ENCODE measurements at regions not wholly inside any gene's neighbourhood (a gene's known extent, or its start where the extent isn't known, plus 50 kb on each side); places are given as distances from the start of the nearest gene placed in this dataset.

GRCh38 chr5:169404223-169404622 is 103.3 kb upstream of the SLIT3 start:
- Histone ChIP-seq H3K36me3 (ENCODE audit: insufficient read depth, low read length, poor library complexity, severe bottlenecking) (no peaks in the 10 kb centered on the region), H3K4me1 (ENCODE audit: insufficient read depth, low read length, poor library complexity, severe bottlenecking) (no peaks in the 10 kb centered on the region), H3K4me3 (ENCODE audit: low read depth, low read length, poor library complexity, severe bottlenecking) (no peak overlapping the region), H3K27me3 (replicated peaks; ENCODE audit: insufficient read depth, low read depth, low read length, poor library complexity) (peaks cover 18% of the 10 kb centered on the region), H3K9me3 (ENCODE audit: low read depth, low read length, poor library complexity, severe bottlenecking) (no peaks in the 10 kb centered on the region), H3K27ac (ENCODE audit: low read depth, low read length, poor library complexity, severe bottlenecking) (no peak overlapping the region)
- intact Hi-C loops (cut with micrococcal nuclease; ENCODE audit: unreplicated experiment) = no loop called here
- BruUV-seq (replicated peaks) = no TSS peak
- no peak for TF ChIP-seq EZH2 (IDR thresholded peaks at IDR 0.05; ENCODE audit: borderline replicate concordance, low read depth, low read length, poor library complexity, severe bottlenecking)
- TF ChIP-seq, protein P1, sequence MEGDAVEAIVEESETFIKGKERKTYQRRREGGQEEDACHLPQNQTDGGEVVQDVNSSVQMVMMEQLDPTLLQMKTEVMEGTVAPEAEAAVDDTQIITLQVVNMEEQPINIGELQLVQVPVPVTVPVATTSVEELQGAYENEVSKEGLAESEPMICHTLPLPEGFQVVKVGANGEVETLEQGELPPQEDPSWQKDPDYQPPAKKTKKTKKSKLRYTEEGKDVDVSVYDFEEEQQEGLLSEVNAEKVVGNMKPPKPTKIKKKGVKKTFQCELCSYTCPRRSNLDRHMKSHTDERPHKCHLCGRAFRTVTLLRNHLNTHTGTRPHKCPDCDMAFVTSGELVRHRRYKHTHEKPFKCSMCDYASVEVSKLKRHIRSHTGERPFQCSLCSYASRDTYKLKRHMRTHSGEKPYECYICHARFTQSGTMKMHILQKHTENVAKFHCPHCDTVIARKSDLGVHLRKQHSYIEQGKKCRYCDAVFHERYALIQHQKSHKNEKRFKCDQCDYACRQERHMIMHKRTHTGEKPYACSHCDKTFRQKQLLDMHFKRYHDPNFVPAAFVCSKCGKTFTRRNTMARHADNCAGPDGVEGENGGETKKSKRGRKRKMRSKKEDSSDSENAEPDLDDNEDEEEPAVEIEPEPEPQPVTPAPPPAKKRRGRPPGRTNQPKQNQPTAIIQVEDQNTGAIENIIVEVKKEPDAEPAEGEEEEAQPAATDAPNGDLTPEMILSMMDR (conservative IDR thresholded peaks at IDR 0.05; ENCODE audit: low read depth, low read length) = no peak
- DNase-seq (ENCODE audit: low spot score) = no peak
- ChIA-PET CTCF (no interaction called here), POLR2A (ENCODE audit: low non-redundant PET) (no interaction called here)

DNA sequence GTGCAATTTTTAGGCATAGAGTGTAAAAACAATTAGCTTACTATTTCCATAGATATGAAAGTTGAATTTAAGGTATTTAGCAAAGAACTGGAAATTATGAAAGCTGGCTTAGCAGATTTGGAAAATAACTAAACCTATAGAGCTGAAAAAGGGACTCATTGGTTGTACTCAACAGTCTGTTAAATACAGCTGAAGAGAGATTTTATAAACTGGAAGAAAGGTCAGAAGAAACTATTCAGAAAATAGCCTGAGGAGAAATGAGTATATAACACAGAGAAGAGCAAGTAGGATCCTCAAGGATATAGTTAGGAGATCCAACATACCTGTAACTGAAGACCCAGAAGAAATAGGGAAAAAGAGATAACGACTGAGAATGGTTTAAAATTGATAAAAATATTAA is 97.6 kb upstream of the SLIT3 start:
- DNase-seq (ENCODE audit: low spot score) = no peak
- no peak overlapping the region for H3K4me3 ChIP-seq (ENCODE audit: low read depth, low read length, poor library complexity, severe bottlenecking)
- H3K9me3 ChIP-seq (ENCODE audit: low read depth, low read length, poor library complexity, severe bottlenecking) = no peaks in the 10 kb centered on the region
- no peaks in the 10 kb centered on the region for H3K4me1 ChIP-seq (ENCODE audit: insufficient read depth, low read length, poor library complexity, severe bottlenecking)
- no peaks in the 10 kb centered on the region for H3K36me3 ChIP-seq (ENCODE audit: insufficient read depth, low read length, poor library complexity, severe bottlenecking)
- no TSS peak for BruUV-seq (replicated peaks)
- peaks cover 22% of the 10 kb centered on the region for H3K27me3 ChIP-seq (replicated peaks; ENCODE audit: insufficient read depth, low read depth, low read length, poor library complexity)
- ChIA-PET POLR2A (ENCODE audit: low non-redundant PET) (no interaction called here), CTCF (no interaction called here)
- intact Hi-C loops (cut with micrococcal nuclease; ENCODE audit: unreplicated experiment) = no loop called here
- TF ChIP-seq, protein P1 (conservative IDR thresholded peaks at IDR 0.05; ENCODE audit: low read depth, low read length) = no peak
- TF ChIP-seq EZH2 (IDR thresholded peaks at IDR 0.05; ENCODE audit: borderline replicate concordance, low read depth, low read length, poor library complexity, severe bottlenecking) = no peak
- no peak overlapping the region for H3K27ac ChIP-seq (ENCODE audit: low read depth, low read length, poor library complexity, severe bottlenecking)

DNA sequence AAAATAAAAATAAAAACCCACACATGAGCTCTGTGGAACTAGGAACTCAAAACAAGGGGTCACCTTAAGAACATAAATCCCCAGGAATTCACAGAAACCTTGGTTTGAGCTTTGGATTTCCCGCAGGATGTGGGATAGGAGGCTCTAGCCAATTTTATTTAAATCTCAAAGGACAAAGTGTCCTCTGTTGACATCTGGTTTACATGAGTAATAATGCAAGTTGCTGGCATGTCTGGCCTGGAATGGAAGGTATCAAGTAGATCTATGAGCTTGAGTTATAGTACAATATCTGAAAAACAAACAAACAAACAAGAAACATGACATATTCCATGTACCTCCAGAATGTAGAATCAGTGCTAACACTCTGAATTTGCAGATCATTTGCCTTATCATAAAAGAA is 94.2 kb upstream of the SLIT3 start:
- POLR2A ChIA-PET (ENCODE audit: low non-redundant PET) = no interaction called here
- intact Hi-C loops (cut with micrococcal nuclease; ENCODE audit: unreplicated experiment) = no loop called here
- TF ChIP-seq EZH2 (IDR thresholded peaks at IDR 0.05; ENCODE audit: borderline replicate concordance, low read depth, low read length, poor library complexity, severe bottlenecking) = no peak
- TF ChIP-seq, protein P1 (conservative IDR thresholded peaks at IDR 0.05; ENCODE audit: low read depth, low read length) = no peak

More for the DNA sequence above, 94.2 kb upstream of the SLIT3 start:
- CTCF ChIA-PET = no interaction called here
- no peaks in the 10 kb centered on the region for H3K36me3 ChIP-seq (ENCODE audit: insufficient read depth, low read length, poor library complexity, severe bottlenecking)
- no peak for DNase-seq (ENCODE audit: low spot score)
- BruUV-seq (replicated peaks) = no TSS peak
- H3K4me1 ChIP-seq (ENCODE audit: insufficient read depth, low read length, poor library complexity, severe bottlenecking) = no peaks in the 10 kb centered on the region
- H3K9me3 ChIP-seq (ENCODE audit: low read depth, low read length, poor library complexity, severe bottlenecking) = no peaks in the 10 kb centered on the region
- H3K27me3 ChIP-seq (replicated peaks; ENCODE audit: insufficient read depth, low read depth, low read length, poor library complexity) = peaks cover 25% of the 10 kb centered on the region
- H3K4me3 ChIP-seq (ENCODE audit: low read depth, low read length, poor library complexity, severe bottlenecking) = no peak overlapping the region
- no peak overlapping the region for H3K27ac ChIP-seq (ENCODE audit: low read depth, low read length, poor library complexity, severe bottlenecking)

Measured in A673 (cell line).